HEK293 (cell line): ENCODE measurements at regions not wholly inside any gene's neighbourhood (a gene's known extent, or its start where the extent isn't known, plus 50 kb on each side); places are given as distances from the start of the nearest gene placed in this dataset.
"Not testable (repeated sequence)": the region's sequence is repeated elsewhere in the genome, so short reads cannot be mapped to it uniquely, and the experiment has no call there.

Experiments used
- ZBTB7A ChIP-seq: fragments of 450-650 bp; formaldehyde crosslinking; IDR thresholded peaks from 2 replicates; pipeline ENCODE4 v1.5.1; 2016; ENCODE audit warnings: low read depth, missing biosample characterization, missing genetic modification characterization
- ZNF239 ChIP-seq: fragments of 450-650 bp; formaldehyde crosslinking; IDR thresholded peaks from 2 replicates; pipeline ENCODE4 v1.5.1; 2016; ENCODE audit warnings: missing biosample characterization, missing genetic modification characterization
- ZNF350 ChIP-seq: fragments of 450-650 bp; formaldehyde crosslinking; IDR thresholded peaks from 2 replicates; pipeline ENCODE4 v1.5.0; 2017; ENCODE audit warnings: missing biosample characterization, mild to moderate bottlenecking, missing genetic modification characterization
- ZNF670 ChIP-seq: fragments of 450-650 bp; formaldehyde crosslinking; IDR thresholded peaks from 2 replicates; pipeline ENCODE4 v1.5.1; 2016; ENCODE audit warnings: missing biosample characterization, missing genetic modification characterization, low read depth
- TF ChIP-seq, protein P1 (sequence below): fragments of 450-650 bp; formaldehyde crosslinking; IDR thresholded peaks from 2 replicates; pipeline ENCODE4 v1.5.1; 2016; ENCODE audit warnings: missing biosample characterization, missing genetic modification characterization

DNA sequence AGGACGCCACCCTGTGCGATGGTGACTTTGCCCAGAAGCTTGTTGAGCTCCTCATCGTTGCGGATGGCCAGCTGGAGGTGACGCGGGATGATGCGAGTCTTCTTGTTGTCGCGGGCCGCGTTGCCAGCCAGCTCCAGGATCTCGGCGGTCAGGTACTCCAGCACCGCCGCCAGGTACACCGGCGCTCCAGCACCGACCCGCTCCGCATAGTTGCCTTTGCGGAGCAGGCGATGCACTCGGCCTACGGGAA is 97.9 kb downstream of the OR2B2 start:
- TF ChIP-seq, protein P1, sequence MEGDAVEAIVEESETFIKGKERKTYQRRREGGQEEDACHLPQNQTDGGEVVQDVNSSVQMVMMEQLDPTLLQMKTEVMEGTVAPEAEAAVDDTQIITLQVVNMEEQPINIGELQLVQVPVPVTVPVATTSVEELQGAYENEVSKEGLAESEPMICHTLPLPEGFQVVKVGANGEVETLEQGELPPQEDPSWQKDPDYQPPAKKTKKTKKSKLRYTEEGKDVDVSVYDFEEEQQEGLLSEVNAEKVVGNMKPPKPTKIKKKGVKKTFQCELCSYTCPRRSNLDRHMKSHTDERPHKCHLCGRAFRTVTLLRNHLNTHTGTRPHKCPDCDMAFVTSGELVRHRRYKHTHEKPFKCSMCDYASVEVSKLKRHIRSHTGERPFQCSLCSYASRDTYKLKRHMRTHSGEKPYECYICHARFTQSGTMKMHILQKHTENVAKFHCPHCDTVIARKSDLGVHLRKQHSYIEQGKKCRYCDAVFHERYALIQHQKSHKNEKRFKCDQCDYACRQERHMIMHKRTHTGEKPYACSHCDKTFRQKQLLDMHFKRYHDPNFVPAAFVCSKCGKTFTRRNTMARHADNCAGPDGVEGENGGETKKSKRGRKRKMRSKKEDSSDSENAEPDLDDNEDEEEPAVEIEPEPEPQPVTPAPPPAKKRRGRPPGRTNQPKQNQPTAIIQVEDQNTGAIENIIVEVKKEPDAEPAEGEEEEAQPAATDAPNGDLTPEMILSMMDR (tag by site-specific recombination): not testable (repeated sequence)
- TF ChIP-seq ZNF239; ZBTB7A (tag by site-specific recombination); ZNF670 (tag by site-specific recombination); ZNF350 (tag by site-specific recombination): not testable (repeated sequence)
